GM21390 (cell line): ENCODE measurements at regions not wholly inside any gene's neighbourhood (a gene's known extent, or its start where the extent isn't known, plus 50 kb on each side); places are given as distances from the start of the nearest gene placed in this dataset.

Experiments
- ATAC-seq: cut with Tn5 transposase; IDR thresholded peaks from one replicate; pipeline ENCODE4 v1.9.1; 2021; ENCODE audit not compliant: unreplicated experiment

- no peak for ATAC-seq
These were observed 69.0 kb upstream of the LRRC7 start for GRCh38 chr1:69498711-69499110.

GRCh38 chr1:69499203-69499803 lies 68.4 kb upstream of the LRRC7 start:
- ATAC-seq, result no peak

- no peak for ATAC-seq
These were observed 64.7 kb upstream of the LRRC7 start for GRCh38 chr1:69502991-69503390.

- no peak for ATAC-seq
These were observed 62.9 kb upstream of the LRRC7 start for GRCh38 chr1:69504730-69505252.

GRCh38 chr1:69506311-69506710 lies 61.4 kb upstream of the LRRC7 start:
- no peak for ATAC-seq

- no peak for ATAC-seq
These were observed 61.0 kb upstream of the LRRC7 start for GRCh38 chr1:69506721-69507120.

GRCh38 chr1:69510026-69510425 lies 57.7 kb upstream of the LRRC7 start:
- no peak for ATAC-seq

- ATAC-seq, result no peak
These were observed 56.1 kb upstream of the LRRC7 start for GRCh38 chr1:69511426-69512192.

- no peak for ATAC-seq
These were observed 54.1 kb upstream of the LRRC7 start for GRCh38 chr1:69513601-69514000.
